ENCODE measurements at regions not wholly inside any gene's neighbourhood (a gene's known extent, or its start where the extent isn't known, plus 50 kb on each side); places are given as distances from the start of the nearest gene placed in this dataset.

GRCh38 chr12:92363295-92364146 is 217.9 kb upstream of the BTG1 start:
- Histone ChIP-seq H3K36me3 (ENCODE audit: control insufficient read depth, insufficient read depth, low read length) (no peaks in the 10 kb centered on the region), H3K27ac (no peak overlapping the region), H2AFZ (peak overlapping the region; percentile 43), H3K4me3 (ENCODE audit: low read depth, low read length) (no peak overlapping the region), H3K79me2 (no peaks in the 10 kb centered on the region), H3K27me3 (ENCODE audit: control insufficient read depth, insufficient read depth, low read length) (no peaks in the 10 kb centered on the region), H3K4me1 (peaks cover 2% of the 10 kb centered on the region), H3K9ac (no peak overlapping the region), H3K4me2 (ENCODE audit: low read length) (no peak overlapping the region), H3K9me3 (ENCODE audit: control insufficient read depth, low read length) (no peaks in the 10 kb centered on the region)
- no peak for TF ChIP-seq CTCF (IDR thresholded peaks at IDR 0.05)

- Histone ChIP-seq H3K79me2 (no peaks in the 10 kb centered on the region), H3K9ac (no peak overlapping the region), H3K9me3 (ENCODE audit: control insufficient read depth, low read length) (no peaks in the 10 kb centered on the region), H3K27me3 (ENCODE audit: control insufficient read depth, insufficient read depth, low read length) (no peaks in the 10 kb centered on the region), H3K4me2 (ENCODE audit: low read length) (no peak overlapping the region), H3K36me3 (ENCODE audit: control insufficient read depth, insufficient read depth, low read length) (no peaks in the 10 kb centered on the region), H3K4me3 (ENCODE audit: low read depth, low read length) (no peak overlapping the region), H3K4me1 (peaks cover 2% of the 10 kb centered on the region), H3K27ac (no peak overlapping the region), H2AFZ (no peak overlapping the region)
- no peak for TF ChIP-seq CTCF (IDR thresholded peaks at IDR 0.05)
These were observed 217.1 kb upstream of the BTG1 start for GRCh38 chr12:92362785-92363184.

GRCh38 chr12:92362126-92362525 is 216.5 kb upstream of the BTG1 start:
- no peak for TF ChIP-seq CTCF (IDR thresholded peaks at IDR 0.05)
- H3K4me3 ChIP-seq (ENCODE audit: low read depth, low read length) = no peak overlapping the region
- no peaks in the 10 kb centered on the region for H3K9me3 ChIP-seq (ENCODE audit: control insufficient read depth, low read length)
- no peaks in the 10 kb centered on the region for H3K27me3 ChIP-seq (ENCODE audit: control insufficient read depth, insufficient read depth, low read length)
- no peak overlapping the region for H3K27ac ChIP-seq
- H3K4me1 ChIP-seq = peaks cover 2% of the 10 kb centered on the region
- H3K36me3 ChIP-seq (ENCODE audit: control insufficient read depth, insufficient read depth, low read length) = no peaks in the 10 kb centered on the region
- H3K9ac ChIP-seq = no peak overlapping the region
- H3K4me2 ChIP-seq (ENCODE audit: low read length) = no peak overlapping the region
- H3K79me2 ChIP-seq = no peaks in the 10 kb centered on the region
- no peak overlapping the region for H2AFZ ChIP-seq

GRCh38 chr12:92360543-92360942 is 214.9 kb upstream of the BTG1 start:
- H3K27ac ChIP-seq = no peak overlapping the region
- H3K36me3 ChIP-seq (ENCODE audit: control insufficient read depth, insufficient read depth, low read length) = no peaks in the 10 kb centered on the region
- no peak overlapping the region for H3K9ac ChIP-seq
- H3K4me3 ChIP-seq (ENCODE audit: low read depth, low read length) = no peak overlapping the region
- no peak overlapping the region for H2AFZ ChIP-seq
- H3K27me3 ChIP-seq (ENCODE audit: control insufficient read depth, insufficient read depth, low read length) = no peaks in the 10 kb centered on the region
- H3K4me2 ChIP-seq (ENCODE audit: low read length) = no peak overlapping the region
- no peaks in the 10 kb centered on the region for H3K4me1 ChIP-seq
- H3K9me3 ChIP-seq (ENCODE audit: control insufficient read depth, low read length) = no peaks in the 10 kb centered on the region
- no peak for TF ChIP-seq CTCF (IDR thresholded peaks at IDR 0.05)
- H3K79me2 ChIP-seq = no peaks in the 10 kb centered on the region
